ENCODE measurements at regions not wholly inside any gene's neighbourhood (a gene's known extent, or its start where the extent isn't known, plus 50 kb on each side); places are given as distances from the start of the nearest gene placed in this dataset.

DNA sequence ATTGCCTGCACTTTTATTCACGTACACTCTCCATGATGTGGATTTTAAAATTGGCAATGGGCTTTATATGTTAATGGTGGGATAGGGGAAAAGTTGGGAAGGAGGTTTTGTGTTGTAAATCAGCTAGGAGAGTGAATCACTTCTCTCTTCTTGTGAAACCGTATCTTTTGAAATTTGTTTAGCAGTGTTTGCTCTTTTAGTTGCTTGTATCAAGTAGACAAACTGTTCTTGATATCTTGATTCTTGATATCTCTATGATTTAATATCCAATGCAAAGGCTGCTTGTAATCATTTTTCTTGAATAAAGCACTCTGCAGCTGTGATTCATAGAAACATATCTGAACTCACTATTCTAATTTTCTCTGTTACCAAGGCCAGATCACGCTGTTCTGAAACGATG, 615.1 kb downstream of the CCER1 start:
- ChIA-PET CTCF (no interaction called here), POLR2A (no interaction called here)
- Histone ChIP-seq H3K27me3 (ENCODE audit: control insufficient read depth, insufficient read depth, low read length) (peaks cover 3% of the 10 kb centered on the region), H3K36me3 (ENCODE audit: control insufficient read depth, insufficient read depth, low read length) (no peaks in the 10 kb centered on the region), H3K4me3 (ENCODE audit: low read depth, low read length) (no peak overlapping the region)
- TF ChIP-seq, protein P1, sequence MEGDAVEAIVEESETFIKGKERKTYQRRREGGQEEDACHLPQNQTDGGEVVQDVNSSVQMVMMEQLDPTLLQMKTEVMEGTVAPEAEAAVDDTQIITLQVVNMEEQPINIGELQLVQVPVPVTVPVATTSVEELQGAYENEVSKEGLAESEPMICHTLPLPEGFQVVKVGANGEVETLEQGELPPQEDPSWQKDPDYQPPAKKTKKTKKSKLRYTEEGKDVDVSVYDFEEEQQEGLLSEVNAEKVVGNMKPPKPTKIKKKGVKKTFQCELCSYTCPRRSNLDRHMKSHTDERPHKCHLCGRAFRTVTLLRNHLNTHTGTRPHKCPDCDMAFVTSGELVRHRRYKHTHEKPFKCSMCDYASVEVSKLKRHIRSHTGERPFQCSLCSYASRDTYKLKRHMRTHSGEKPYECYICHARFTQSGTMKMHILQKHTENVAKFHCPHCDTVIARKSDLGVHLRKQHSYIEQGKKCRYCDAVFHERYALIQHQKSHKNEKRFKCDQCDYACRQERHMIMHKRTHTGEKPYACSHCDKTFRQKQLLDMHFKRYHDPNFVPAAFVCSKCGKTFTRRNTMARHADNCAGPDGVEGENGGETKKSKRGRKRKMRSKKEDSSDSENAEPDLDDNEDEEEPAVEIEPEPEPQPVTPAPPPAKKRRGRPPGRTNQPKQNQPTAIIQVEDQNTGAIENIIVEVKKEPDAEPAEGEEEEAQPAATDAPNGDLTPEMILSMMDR (IDR thresholded peaks at IDR 0.05; ENCODE audit: insufficient read depth, low read depth, low read length): no peak
- DNase-seq (ENCODE audit: low read depth): no peak

DNA sequence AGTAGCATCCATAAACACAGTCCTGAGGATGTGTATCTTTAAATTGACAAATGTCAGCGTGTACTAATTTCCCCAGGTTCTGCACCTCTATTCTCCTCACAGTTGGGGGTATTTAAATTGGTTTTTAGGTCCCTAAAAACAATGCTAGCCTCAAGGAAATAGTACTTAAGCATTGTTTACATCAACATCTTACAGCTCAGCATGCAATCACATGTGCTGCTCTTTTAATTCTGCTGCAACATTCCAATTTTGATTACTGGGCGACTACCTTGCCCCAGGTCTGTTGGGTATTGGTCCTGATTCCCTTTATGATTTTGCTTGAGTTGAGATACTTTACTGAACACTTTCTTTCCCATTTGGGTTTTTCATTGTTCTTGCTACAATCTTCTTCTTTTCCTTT, 616.6 kb downstream of the CCER1 start:
- Histone ChIP-seq H3K4me3 (ENCODE audit: low read depth, low read length) (no peak overlapping the region), H3K27me3 (ENCODE audit: control insufficient read depth, insufficient read depth, low read length) (peaks cover 3% of the 10 kb centered on the region), H3K36me3 (ENCODE audit: control insufficient read depth, insufficient read depth, low read length) (no peaks in the 10 kb centered on the region)
- POLR2A ChIA-PET: no interaction called here
- DNase-seq (ENCODE audit: low read depth): no peak
- CTCF ChIA-PET: no interaction called here
- TF ChIP-seq, protein P1 (IDR thresholded peaks at IDR 0.05; ENCODE audit: insufficient read depth, low read depth, low read length): no peak

DNA sequence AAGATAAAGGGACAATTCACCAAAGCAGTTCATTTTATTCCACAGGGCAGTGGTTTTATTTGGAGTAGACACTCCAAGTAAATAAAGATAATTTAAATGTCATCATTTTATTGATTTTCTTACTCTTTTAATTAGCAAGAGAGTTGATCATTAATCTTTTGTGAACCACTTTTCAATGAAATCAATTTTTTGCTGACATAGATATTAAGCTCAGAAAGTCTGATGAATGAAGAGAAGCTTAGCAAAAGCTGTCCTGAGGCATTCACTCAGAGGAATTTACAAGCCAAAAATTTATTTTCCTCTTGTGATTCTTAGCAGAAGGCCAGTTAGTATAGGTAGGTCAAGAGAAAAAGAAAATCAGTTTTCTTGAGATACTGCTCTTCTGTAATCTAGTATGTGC, 618.0 kb downstream of the CCER1 start:
- TF ChIP-seq, protein P1 (IDR thresholded peaks at IDR 0.05; ENCODE audit: insufficient read depth, low read depth, low read length): no peak
- POLR2A ChIA-PET: no interaction called here
- H3K4me3 ChIP-seq (ENCODE audit: low read depth, low read length): no peak overlapping the region
- H3K27me3 ChIP-seq (ENCODE audit: control insufficient read depth, insufficient read depth, low read length): no peaks in the 10 kb centered on the region
- no peaks in the 10 kb centered on the region for H3K36me3 ChIP-seq (ENCODE audit: control insufficient read depth, insufficient read depth, low read length)
- CTCF ChIA-PET: no interaction called here
- DNase-seq (ENCODE audit: low read depth): no peak

DNA sequence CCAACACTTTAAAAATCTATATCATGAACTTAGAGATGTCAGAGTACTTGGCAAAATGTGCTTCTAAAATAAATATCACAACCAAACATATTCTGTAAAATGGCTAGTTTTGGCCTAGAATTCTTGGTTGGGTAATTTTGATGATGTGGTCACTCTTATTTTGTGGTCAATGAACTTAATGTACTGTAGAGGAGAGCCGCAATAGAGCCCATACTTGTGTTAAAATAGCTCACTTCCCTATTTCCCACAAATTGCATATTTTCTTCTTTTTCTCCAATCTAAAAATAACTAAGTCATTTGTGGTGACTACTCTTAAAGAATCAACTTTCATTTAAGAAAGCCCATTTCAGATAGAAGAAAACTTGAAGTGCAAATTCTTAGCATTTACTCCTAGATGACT, 619.4 kb downstream of the CCER1 start:
- no peak for DNase-seq (ENCODE audit: low read depth)
- Histone ChIP-seq H3K4me3 (ENCODE audit: low read depth, low read length) (no peak overlapping the region), H3K27me3 (ENCODE audit: control insufficient read depth, insufficient read depth, low read length) (no peaks in the 10 kb centered on the region), H3K36me3 (ENCODE audit: control insufficient read depth, insufficient read depth, low read length) (no peaks in the 10 kb centered on the region)
- ChIA-PET CTCF (interaction anchor here (0.6 to 1.2 kb wide), 2 partner anchors 15 to 791 kb away, joined by 3 read pairs; no protein-coding TSS in a partner anchor), POLR2A (no interaction called here)
- TF ChIP-seq, protein P1 (IDR thresholded peaks at IDR 0.05; ENCODE audit: insufficient read depth, low read depth, low read length): no peak

DNA sequence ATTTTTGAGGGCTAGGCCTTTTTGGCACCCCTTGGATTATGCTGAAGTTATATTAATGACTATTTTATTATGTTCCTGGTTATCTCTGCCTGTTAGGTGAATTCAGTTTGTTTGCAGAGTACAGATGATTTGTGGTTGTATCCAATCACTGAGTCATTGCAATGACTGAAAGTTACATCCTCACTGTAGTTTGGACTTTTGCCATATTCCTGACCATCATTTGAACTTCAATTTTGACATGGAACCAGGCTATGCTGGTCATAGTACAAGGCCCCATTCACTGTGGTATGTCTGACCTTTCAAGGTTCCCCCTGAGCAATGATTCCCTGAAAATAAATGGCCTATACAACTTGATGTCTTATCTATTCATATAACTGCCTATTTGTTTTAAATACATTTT, 621.0 kb downstream of the CCER1 start:
- no peak for DNase-seq (ENCODE audit: low read depth)
- ChIA-PET CTCF (no interaction called here), POLR2A (no interaction called here)
- H3K27me3 ChIP-seq (ENCODE audit: control insufficient read depth, insufficient read depth, low read length): no peaks in the 10 kb centered on the region
- TF ChIP-seq, protein P1 (IDR thresholded peaks at IDR 0.05; ENCODE audit: insufficient read depth, low read depth, low read length): no peak
- no peak overlapping the region for H3K4me3 ChIP-seq (ENCODE audit: low read depth, low read length)
- H3K36me3 ChIP-seq (ENCODE audit: control insufficient read depth, insufficient read depth, low read length): no peaks in the 10 kb centered on the region

Data from BJ (cell line).